ENCODE measurements at regions not wholly inside any gene's neighbourhood (a gene's known extent, or its start where the extent isn't known, plus 50 kb on each side); places are given as distances from the start of the nearest gene placed in this dataset.

- TF ChIP-seq CTCF (IDR thresholded peaks at IDR 0.05; ENCODE audit: low read depth, low read length, poor library complexity, severe bottlenecking) (no peak), EZH2phosphoT487 (IDR thresholded peaks at IDR 0.05; ENCODE audit: borderline replicate concordance, low read length) (no peak)
Observed at GRCh38 chr6:19637010-19637409, 200.2 kb upstream of the ID4 start.
